Endometrial microvascular endothelial cells (primary cell): ENCODE measurements at regions not wholly inside any gene's neighbourhood (a gene's known extent, or its start where the extent isn't known, plus 50 kb on each side); places are given as distances from the start of the nearest gene placed in this dataset.
"Not testable (repeated sequence)": the region's sequence is repeated elsewhere in the genome, so short reads cannot be mapped to it uniquely, and the experiment has no call there.

ENCODE experiments used
- in situ Hi-C: cut with HindIII; loops from 2 replicates; pipeline ENCODE4 v1.10.0; 2017; ENCODE audit warnings: low sequenced_read_pairs, low pct_unique_long_range_greater_than_20kb; ENCODE audit errors: inconsistent ontology term

- in situ Hi-C loops, result no loop called here
Measured at GRCh38 chr2:13751955-13752354, 880.6 kb upstream of the LRATD1 start.

DNA sequence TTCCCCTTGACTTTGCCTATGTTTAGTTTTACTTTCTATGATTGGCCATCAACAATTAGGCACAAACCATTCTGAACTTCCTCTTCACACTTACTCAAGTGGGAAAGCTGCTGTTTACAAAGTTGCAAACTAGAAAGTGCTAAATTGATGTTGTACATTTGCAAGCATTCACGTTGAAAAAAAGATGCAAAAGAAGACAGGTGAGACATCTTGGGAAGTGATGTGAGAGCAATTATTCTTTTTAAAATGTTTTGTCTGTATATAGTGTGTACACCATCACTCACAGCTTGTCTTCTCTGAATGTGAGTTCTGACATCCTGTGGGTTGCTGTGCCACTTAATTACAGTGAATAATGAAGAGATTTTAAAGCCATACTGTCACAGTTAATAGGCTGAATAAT lies 874.1 kb upstream of the LRATD1 start:
- in situ Hi-C loops, result no loop called here

GRCh38 chr2:13768274-13768673 lies 864.2 kb upstream of the LRATD1 start:
- in situ Hi-C loops, result no loop called here

DNA sequence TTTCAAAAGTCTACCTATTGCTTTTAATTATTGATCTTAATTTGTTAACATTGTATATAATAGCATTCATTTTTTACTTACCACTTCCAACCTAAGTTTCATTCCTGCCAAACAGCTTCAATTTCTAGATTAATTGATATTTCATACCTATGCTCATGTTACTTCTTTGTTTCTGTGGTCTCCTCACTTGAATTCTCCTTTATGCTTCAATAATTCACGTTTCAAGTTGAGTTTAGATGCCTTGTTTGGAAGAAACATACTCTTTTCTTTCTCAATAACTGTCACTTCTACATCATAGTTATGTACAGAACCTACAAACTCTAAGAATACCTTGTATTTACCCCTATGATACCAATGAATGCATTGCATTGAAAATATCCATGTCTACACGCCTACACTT lies 862.2 kb upstream of the LRATD1 start:
- in situ Hi-C loops, result no loop called here

- in situ Hi-C loops, result no loop called here
Measured at GRCh38 chr2:13779996-13780395, 852.5 kb upstream of the LRATD1 start.

GRCh38 chr2:13791019-13791547 lies 841.4 kb upstream of the LRATD1 start:
- in situ Hi-C loops, result no loop called here

DNA sequence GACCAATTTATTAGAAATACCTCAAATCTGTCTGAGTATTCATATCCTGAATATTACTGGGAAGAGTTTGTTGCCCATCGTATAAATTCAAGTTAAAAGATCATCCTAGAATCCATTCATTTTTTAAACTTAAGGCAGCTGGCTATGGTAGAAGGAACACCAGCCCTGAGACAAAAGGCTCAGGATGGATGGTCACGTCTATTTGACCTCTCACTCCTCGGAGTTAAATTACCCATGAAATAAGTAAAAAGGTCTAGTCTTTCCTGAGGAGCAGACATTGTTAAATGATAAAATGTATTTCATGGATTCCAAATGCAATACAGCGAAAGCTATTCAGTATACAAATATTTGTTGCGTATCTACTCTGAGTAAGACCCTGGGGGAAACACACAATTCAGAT lies 826.0 kb upstream of the LRATD1 start:
- in situ Hi-C loops, result no loop called here

GRCh38 chr2:13813236-13813635 lies 819.3 kb upstream of the LRATD1 start:
- in situ Hi-C loops, result no loop called here

DNA sequence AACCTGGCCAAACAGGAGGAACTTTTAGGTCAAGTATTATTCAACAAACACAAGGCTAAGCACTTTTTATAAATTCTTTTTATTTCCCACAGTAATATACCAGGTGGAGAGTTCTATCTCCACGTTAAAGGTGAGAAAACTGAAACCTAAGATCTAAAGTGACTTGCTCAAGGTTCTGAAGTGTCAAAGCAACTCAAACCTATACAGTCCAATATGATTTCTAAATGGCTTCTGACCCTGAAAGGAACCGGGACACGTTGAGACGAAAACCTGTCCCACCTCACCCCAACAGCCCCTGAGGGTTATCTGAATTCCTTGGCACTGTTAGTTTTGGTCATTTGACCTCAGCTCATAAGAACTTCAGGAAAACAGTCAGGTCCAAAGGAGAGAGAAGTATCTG lies 814.5 kb upstream of the LRATD1 start:
- in situ Hi-C loops, result no loop called here

GRCh38 chr2:13819896-13820295 lies 812.6 kb upstream of the LRATD1 start:
- in situ Hi-C loops, result no loop called here

GRCh38 chr2:13821255-13821880 lies 811.1 kb upstream of the LRATD1 start:
- in situ Hi-C loops, result no loop called here

DNA sequence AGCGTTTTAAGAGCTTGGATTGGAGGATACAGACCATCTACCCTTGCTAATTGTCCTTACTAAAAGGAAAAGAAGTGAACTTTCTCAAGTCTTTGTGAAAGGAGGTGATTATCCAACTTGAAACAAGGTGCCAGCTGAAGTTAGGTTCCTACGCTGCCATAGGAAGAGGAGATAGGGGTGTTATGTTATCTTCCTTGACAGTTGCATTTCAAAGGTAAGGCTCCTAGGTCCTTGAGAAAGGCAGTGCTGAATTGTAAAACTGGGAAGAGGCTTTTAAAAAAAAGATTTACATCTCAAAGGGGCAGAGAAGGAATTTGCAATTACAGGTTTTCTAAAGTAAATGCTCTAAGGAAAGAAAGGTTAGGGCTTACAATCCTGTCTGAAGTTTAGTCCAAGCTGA lies 810.2 kb upstream of the LRATD1 start:
- in situ Hi-C loops, result no loop called here

DNA sequence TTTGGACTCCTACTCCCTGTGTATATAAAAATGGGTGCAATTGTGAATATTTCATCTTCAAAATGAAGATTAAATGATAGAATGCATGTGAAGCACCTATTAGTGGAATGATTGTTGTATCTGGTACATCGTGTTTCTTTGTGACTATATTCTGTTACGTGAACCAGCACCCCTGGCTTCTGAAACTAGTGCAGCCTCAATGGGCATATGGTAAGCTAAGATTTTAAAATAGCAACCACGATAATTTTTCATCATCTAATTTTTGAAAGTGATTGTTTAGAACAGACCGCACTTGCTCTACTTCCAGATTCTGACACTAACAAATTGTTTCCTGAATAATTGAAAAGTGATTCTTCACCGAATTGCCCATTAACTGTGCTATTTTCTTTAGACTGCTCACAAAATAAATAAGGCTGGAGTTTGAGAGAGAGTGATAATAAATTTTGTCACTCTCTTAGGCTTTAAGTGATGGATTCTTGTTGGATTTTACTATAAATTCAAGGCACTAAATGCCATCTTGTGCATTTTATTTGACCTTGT lies 806.1 kb upstream of the LRATD1 start:
- in situ Hi-C loops, result no loop called here

GRCh38 chr2:13858626-13859025 lies 773.9 kb upstream of the LRATD1 start:
- in situ Hi-C loops, result no loop called here

GRCh38 chr2:13868275-13868674 lies 764.2 kb upstream of the LRATD1 start:
- in situ Hi-C loops, result not testable (repeated sequence)

GRCh38 chr2:13876491-13877037 lies 756.0 kb upstream of the LRATD1 start:
- in situ Hi-C loops, result no loop called here

DNA sequence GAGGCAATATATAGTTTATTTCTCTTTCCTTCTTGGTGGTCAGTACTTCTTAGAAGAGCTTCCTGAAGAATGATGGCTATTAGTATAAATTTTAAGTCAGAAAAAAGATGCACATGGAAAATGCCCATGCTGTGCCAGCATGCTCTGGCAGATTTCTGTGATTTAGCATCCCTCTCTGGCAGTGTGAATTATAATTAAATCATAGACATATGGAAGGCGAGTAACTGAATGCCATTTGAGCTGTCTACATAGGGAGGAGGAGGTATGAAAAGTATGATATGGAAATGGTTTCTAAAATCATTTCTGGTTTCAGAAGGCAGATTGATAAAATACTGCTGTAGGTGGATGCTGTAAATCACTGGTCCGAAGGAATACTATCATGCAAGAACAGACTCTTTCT lies 754.9 kb upstream of the LRATD1 start:
- in situ Hi-C loops, result no loop called here

DNA sequence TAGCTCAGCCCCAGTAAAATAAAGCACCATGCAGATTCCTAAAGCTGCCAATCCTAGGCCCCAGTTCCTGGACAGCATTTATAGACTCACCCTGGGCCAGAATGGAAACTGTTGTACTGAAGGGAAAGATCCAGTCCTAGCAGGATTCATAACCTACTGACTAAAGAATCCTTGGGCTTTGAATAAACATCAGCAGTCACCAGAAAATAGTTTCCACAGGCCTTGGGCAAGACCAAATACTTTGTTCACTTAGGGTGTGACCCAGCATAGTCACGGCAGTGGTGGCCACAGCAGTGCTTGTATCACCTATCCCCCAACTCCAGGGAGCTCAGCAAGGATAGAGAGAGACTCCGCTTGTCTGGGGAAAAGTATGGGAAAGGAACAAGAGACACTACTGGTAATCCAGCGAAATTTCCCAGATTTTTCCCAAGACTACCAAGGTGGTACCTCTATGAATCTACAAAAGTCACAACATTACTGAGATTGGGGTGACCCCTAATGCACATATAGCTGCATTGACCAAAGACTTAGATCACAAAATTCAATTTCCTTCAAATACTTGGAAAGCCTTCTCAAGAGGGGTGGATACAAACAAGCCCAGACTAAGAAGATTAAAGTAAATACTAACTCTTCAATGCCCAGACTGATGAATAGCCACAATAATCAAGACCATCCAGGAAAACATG lies 748.1 kb upstream of the LRATD1 start:
- in situ Hi-C loops, result no loop called here

GRCh38 chr2:13901526-13901925 lies 731.0 kb upstream of the LRATD1 start:
- in situ Hi-C loops, result no loop called here

- in situ Hi-C loops, result no loop called here
Measured at GRCh38 chr2:13905831-13906230, 726.7 kb upstream of the LRATD1 start.
